GM23338 (cell line): ENCODE measurements at regions not wholly inside any gene's neighbourhood (a gene's known extent, or its start where the extent isn't known, plus 50 kb on each side); places are given as distances from the start of the nearest gene placed in this dataset.

Experiments
- ATAC-seq: fragments of 200-7000 bp; cut with Tn5 transposase; 3 replicates; pipeline ENCODE4 v1.9.1; 2020
- DNase-seq: peaks from one replicate; pipeline ENCODE4 v3.0.0-alpha.2; 2015; ENCODE audit warnings: low spot score
- H2AFZ ChIP-seq: fragments of 200-600 bp; sonication (generic); 2 replicates; pipeline ENCODE4 v1.8.0; 2016; ENCODE audit warnings: antibody characterized with exemption, mild to moderate bottlenecking, moderate library complexity
- H3F3A ChIP-seq: fragments of 200-600 bp; sonication (generic); replicated peaks from 2 replicates; pipeline ENCODE4 v1.8.0; 2017; ENCODE audit warnings: antibody characterized with exemption, mixed run types, low read depth
- H3K27ac ChIP-seq: fragments of 200-600 bp; sonication (generic); 2 replicates; pipeline ENCODE4 v1.6.1; 2016; ENCODE audit warnings: low read depth
- H3K27me3 ChIP-seq: fragments of 200-600 bp; sonication (generic); 2 replicates; pipeline ENCODE4 v1.8.0; 2016; ENCODE audit warnings: mild to moderate bottlenecking, mixed run types, moderate library complexity; ENCODE audit not compliant: insufficient read depth
- H3K36me3 ChIP-seq: fragments of 200-600 bp; sonication (generic); 2 replicates; pipeline ENCODE4 v1.8.0; 2016; ENCODE audit warnings: mild to moderate bottlenecking; ENCODE audit not compliant: insufficient read depth
- H3K4me1 ChIP-seq: fragments of 200-600 bp; sonication (generic); 2 replicates; pipeline ENCODE4 v1.8.0; 2016; ENCODE audit warnings: mild to moderate bottlenecking, moderate library complexity; ENCODE audit not compliant: insufficient read depth
- H3K4me2 ChIP-seq: fragments of 200-600 bp; sonication (generic); 2 replicates; pipeline ENCODE4 v1.7.1; 2017; ENCODE audit warnings: mixed run types
- H3K4me3 ChIP-seq: fragments of 200-600 bp; sonication (generic); 2 replicates; pipeline ENCODE4 v1.6.1; 2016; ENCODE audit warnings: mixed run types
- H3K79me2 ChIP-seq: fragments of 200-600 bp; sonication (generic); replicated peaks from 2 replicates; pipeline ENCODE4 v1.8.0; 2017; ENCODE audit warnings: mild to moderate bottlenecking; ENCODE audit not compliant: insufficient read depth
- H3K9me2 ChIP-seq: fragments of 200-600 bp; sonication (generic); 2 replicates; pipeline ENCODE4 v1.8.0; 2017; ENCODE audit not compliant: insufficient read depth
- H4K20me1 ChIP-seq: fragments of 200-600 bp; sonication (generic); replicated peaks from 2 replicates; pipeline ENCODE4 v1.8.0; 2017; ENCODE audit warnings: mild to moderate bottlenecking; ENCODE audit not compliant: insufficient read depth
- H3K27ac Mint-ChIP-seq: 2 replicates; pipeline ENCODE4 v1.8.0; 2020; ENCODE audit warnings: inconsistent platforms, mild to moderate bottlenecking, moderate library complexity, mixed read lengths
- H3K27me3 Mint-ChIP-seq: 3 replicates; pipeline ENCODE4 v1.8.0; 2022; ENCODE audit warnings: low read depth, mild to moderate bottlenecking, moderate library complexity, mixed read lengths, inconsistent platforms; ENCODE audit not compliant: insufficient read depth, poor library complexity
- H3K36me3 Mint-ChIP-seq: 3 replicates; pipeline ENCODE4 v1.8.0; 2021; ENCODE audit warnings: low read depth, mild to moderate bottlenecking, inconsistent platforms, moderate library complexity, mixed read lengths
- H3K4me1 Mint-ChIP-seq: 3 replicates; pipeline ENCODE4 v1.8.0; 2020; ENCODE audit warnings: mild to moderate bottlenecking, inconsistent platforms, mixed read lengths
- H3K4me3 Mint-ChIP-seq: 3 replicates; pipeline ENCODE4 v1.8.0; 2021; ENCODE audit warnings: moderate library complexity, mild to moderate bottlenecking, inconsistent platforms, mixed read lengths
- H3K9me3 Mint-ChIP-seq: 3 replicates; pipeline ENCODE4 v1.8.0; 2020; ENCODE audit warnings: moderate library complexity, mild to moderate bottlenecking, inconsistent platforms, mixed read lengths
- CREB1 ChIP-seq: fragments of 250-450 bp; sonication (Bioruptor Pico); IDR thresholded peaks from 2 replicates; pipeline ENCODE4 v1.5.0; 2020; ENCODE audit warnings: low read depth, mild to moderate bottlenecking, moderate library complexity
- EZH2 ChIP-seq: fragments of 200-600 bp; sonication (generic); IDR thresholded peaks from one replicate; pipeline ENCODE4 v1.8.0; 2017; ENCODE audit warnings: antibody characterized with exemption, mild to moderate bottlenecking, low read depth; ENCODE audit not compliant: unreplicated experiment
- NANOG ChIP-seq: IDR thresholded peaks from 2 replicates; pipeline ENCODE4 v1.6.1; 2016; ENCODE audit warnings: antibody characterized with exemption, borderline replicate concordance
- STAT1 ChIP-seq: IDR thresholded peaks from one replicate; pipeline ENCODE4 v1.6.1; 2016; ENCODE audit warnings: antibody characterized with exemption; ENCODE audit not compliant: unreplicated experiment
- ZNF331 ChIP-seq: fragments of 250-450 bp; sonication (Bioruptor Pico); IDR thresholded peaks from 2 replicates; pipeline ENCODE4 v1.5.0; 2020; ENCODE audit warnings: low read depth, mild to moderate bottlenecking, moderate library complexity
- TF ChIP-seq, protein P1 (sequence below): IDR thresholded peaks from 2 replicates; pipeline ENCODE4 v1.6.1; 2016; ENCODE audit warnings: antibody characterized with exemption
- TF ChIP-seq, protein P2 (sequence below): fragments of 250-450 bp; sonication (Bioruptor Pico); IDR thresholded peaks from 2 replicates; pipeline ENCODE4 v1.5.0; 2020; ENCODE audit warnings: mild to moderate bottlenecking, moderate library complexity
- TF ChIP-seq, protein P3 (sequence below): IDR thresholded peaks from one replicate; pipeline ENCODE4 v1.6.1; 2018; ENCODE audit warnings: antibody characterized with exemption; ENCODE audit not compliant: unreplicated experiment

DNA sequence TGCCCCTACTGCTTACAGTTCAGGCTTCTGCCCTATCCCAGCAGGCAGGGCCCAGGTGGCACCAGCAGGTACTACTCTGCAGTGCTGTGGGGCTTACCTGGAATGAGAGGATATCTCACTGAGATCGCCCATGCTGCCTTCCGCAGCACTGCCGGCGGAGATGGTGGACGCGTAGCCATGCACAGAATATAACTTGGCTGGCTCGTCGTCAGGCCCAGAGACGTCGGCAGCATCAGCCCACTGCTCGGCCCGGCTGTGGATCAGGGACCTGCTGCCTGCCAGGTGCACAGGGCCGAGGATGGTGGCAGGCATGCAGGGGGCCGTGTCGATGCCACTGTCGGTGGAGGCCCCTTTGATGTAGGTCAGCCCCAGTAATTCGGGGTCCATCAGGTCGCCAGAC, 190.9 kb downstream of the SIPA1L2 start (continued):
- TF ChIP-seq EZH2, result no peak
- TF ChIP-seq, protein P1, sequence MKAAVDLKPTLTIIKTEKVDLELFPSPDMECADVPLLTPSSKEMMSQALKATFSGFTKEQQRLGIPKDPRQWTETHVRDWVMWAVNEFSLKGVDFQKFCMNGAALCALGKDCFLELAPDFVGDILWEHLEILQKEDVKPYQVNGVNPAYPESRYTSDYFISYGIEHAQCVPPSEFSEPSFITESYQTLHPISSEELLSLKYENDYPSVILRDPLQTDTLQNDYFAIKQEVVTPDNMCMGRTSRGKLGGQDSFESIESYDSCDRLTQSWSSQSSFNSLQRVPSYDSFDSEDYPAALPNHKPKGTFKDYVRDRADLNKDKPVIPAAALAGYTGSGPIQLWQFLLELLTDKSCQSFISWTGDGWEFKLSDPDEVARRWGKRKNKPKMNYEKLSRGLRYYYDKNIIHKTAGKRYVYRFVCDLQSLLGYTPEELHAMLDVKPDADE, result no peak
- TF ChIP-seq ZNF331 (CRISPR knock-in tag), result no peak
- no peak for TF ChIP-seq CREB1 (CRISPR knock-in tag)

DNA sequence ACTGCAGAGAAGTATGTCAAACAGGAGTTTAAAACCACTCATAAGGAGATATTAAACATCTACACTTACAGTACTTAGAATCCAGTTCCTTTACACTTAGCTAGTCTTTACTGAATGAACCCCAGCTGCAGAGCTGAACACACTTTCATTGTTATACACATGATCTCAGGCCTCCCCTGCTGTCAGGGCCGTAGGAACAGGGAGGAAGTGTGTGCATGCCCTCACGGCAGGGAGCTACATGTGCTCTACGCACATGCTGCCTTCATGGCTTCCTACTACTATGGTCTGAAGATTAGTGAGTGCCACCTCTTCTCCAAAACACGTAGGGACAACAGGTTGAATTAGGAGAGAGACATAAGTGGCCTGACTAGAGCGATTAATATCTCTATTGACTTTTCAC, 191.5 kb downstream of the SIPA1L2 start:
- no peaks in the 10 kb centered on the region for H3F3A ChIP-seq
- no peak overlapping the region for H3K27ac ChIP-seq
- H3K4me2 ChIP-seq, result no peak overlapping the region; the same call in 1 of the 2 replicates
- no peaks in the 10 kb centered on the region; the same call in 1 of the 2 replicates for H3K9me2 ChIP-seq
- no peaks in the 10 kb centered on the region for H3K36me3 ChIP-seq
- H2AFZ ChIP-seq, result no peak overlapping the region
- H3K4me1 Mint-ChIP-seq, result peaks cover 23% of the 10 kb centered on the region
- DNase-seq (peak; percentile 20), ATAC-seq (peak; percentile 80)
- H3K36me3 Mint-ChIP-seq, result peaks cover 10% of the 10 kb centered on the region; the same call in 1 of the 3 replicates
- no peaks in the 10 kb centered on the region for H3K27me3 ChIP-seq
- no peaks in the 10 kb centered on the region for H3K79me2 ChIP-seq
- no peak for TF ChIP-seq STAT1
- TF ChIP-seq, protein P2, sequence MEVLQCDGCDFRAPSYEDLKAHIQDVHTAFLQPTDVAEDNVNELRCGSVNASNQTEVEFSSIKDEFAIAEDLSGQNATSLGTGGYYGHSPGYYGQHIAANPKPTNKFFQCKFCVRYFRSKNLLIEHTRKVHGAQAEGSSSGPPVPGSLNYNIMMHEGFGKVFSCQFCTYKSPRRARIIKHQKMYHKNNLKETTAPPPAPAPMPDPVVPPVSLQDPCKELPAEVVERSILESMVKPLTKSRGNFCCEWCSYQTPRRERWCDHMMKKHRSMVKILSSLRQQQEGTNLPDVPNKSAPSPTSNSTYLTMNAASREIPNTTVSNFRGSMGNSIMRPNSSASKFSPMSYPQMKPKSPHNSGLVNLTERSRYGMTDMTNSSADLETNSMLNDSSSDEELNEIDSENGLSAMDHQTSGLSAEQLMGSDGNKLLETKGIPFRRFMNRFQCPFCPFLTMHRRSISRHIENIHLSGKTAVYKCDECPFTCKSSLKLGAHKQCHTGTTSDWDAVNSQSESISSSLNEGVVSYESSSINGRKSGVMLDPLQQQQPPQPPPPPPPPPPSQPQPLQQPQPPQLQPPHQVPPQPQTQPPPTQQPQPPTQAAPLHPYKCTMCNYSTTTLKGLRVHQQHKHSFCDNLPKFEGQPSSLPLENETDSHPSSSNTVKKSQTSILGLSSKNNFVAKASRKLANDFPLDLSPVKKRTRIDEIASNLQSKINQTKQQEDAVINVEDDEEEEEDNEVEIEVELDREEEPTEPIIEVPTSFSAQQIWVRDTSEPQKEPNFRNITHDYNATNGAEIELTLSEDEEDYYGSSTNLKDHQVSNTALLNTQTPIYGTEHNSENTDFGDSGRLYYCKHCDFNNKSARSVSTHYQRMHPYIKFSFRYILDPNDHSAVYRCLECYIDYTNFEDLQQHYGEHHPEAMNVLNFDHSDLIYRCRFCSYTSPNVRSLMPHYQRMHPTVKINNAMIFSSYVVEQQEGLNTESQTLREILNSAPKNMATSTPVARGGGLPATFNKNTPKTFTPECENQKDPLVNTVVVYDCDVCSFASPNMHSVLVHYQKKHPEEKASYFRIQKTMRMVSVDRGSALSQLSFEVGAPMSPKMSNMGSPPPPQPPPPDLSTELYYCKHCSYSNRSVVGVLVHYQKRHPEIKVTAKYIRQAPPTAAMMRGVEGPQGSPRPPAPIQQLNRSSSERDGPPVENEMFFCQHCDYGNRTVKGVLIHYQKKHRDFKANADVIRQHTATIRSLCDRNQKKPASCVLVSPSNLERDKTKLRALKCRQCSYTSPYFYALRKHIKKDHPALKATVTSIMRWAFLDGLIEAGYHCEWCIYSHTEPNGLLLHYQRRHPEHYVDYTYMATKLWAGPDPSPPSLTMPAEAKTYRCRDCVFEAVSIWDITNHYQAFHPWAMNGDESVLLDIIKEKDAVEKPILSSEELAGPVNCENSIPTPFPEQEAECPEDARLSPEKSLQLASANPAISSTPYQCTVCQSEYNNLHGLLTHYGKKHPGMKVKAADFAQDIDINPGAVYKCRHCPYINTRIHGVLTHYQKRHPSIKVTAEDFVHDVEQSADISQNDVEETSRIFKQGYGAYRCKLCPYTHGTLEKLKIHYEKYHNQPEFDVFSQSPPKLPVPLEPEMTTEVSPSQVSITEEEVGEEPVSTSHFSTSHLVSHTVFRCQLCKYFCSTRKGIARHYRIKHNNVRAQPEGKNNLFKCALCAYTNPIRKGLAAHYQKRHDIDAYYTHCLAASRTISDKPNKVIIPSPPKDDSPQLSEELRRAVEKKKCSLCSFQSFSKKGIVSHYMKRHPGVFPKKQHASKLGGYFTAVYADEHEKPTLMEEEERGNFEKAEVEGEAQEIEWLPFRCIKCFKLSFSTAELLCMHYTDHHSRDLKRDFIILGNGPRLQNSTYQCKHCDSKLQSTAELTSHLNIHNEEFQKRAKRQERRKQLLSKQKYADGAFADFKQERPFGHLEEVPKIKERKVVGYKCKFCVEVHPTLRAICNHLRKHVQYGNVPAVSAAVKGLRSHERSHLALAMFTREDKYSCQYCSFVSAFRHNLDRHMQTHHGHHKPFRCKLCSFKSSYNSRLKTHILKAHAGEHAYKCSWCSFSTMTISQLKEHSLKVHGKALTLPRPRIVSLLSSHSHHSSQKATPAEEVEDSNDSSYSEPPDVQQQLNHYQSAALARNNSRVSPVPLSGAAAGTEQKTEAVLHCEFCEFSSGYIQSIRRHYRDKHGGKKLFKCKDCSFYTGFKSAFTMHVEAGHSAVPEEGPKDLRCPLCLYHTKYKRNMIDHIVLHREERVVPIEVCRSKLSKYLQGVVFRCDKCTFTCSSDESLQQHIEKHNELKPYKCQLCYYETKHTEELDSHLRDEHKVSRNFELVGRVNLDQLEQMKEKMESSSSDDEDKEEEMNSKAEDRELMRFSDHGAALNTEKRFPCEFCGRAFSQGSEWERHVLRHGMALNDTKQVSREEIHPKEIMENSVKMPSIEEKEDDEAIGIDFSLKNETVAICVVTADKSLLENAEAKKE (CRISPR knock-in tag), result no peak
- TF ChIP-seq, protein P3, sequence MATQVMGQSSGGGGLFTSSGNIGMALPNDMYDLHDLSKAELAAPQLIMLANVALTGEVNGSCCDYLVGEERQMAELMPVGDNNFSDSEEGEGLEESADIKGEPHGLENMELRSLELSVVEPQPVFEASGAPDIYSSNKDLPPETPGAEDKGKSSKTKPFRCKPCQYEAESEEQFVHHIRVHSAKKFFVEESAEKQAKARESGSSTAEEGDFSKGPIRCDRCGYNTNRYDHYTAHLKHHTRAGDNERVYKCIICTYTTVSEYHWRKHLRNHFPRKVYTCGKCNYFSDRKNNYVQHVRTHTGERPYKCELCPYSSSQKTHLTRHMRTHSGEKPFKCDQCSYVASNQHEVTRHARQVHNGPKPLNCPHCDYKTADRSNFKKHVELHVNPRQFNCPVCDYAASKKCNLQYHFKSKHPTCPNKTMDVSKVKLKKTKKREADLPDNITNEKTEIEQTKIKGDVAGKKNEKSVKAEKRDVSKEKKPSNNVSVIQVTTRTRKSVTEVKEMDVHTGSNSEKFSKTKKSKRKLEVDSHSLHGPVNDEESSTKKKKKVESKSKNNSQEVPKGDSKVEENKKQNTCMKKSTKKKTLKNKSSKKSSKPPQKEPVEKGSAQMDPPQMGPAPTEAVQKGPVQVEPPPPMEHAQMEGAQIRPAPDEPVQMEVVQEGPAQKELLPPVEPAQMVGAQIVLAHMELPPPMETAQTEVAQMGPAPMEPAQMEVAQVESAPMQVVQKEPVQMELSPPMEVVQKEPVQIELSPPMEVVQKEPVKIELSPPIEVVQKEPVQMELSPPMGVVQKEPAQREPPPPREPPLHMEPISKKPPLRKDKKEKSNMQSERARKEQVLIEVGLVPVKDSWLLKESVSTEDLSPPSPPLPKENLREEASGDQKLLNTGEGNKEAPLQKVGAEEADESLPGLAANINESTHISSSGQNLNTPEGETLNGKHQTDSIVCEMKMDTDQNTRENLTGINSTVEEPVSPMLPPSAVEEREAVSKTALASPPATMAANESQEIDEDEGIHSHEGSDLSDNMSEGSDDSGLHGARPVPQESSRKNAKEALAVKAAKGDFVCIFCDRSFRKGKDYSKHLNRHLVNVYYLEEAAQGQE, result no peak
- no peak for TF ChIP-seq NANOG
- TF ChIP-seq, protein P1, result no peak
- TF ChIP-seq CREB1 (CRISPR knock-in tag), result no peak
- no peak for TF ChIP-seq EZH2
- H3K27ac Mint-ChIP-seq, result no peak overlapping the region
- H3K27me3 Mint-ChIP-seq, result peaks cover 11% of the 10 kb centered on the region
- H3K9me3 Mint-ChIP-seq, result no peaks in the 10 kb centered on the region
- no peak overlapping the region for H3K4me3 ChIP-seq
- peaks cover 11% of the 10 kb centered on the region; the same call in 1 of the 2 replicates for H3K4me1 ChIP-seq
- H4K20me1 ChIP-seq, result no peaks in the 10 kb centered on the region
- H3K4me3 Mint-ChIP-seq, result no peak overlapping the region
